Suppressor macrophage treated with lipopolysaccharide for 1 hour (primary cell): ENCODE measurements at regions not wholly inside any gene's neighbourhood (a gene's known extent, or its start where the extent isn't known, plus 50 kb on each side); places are given as distances from the start of the nearest gene placed in this dataset.

Experiments used
- DNase-seq, 3 donors: peaks; one replicate each; pipeline ENCODE4 v3.0.0-alpha.2; 2020 to 2022

DNA sequence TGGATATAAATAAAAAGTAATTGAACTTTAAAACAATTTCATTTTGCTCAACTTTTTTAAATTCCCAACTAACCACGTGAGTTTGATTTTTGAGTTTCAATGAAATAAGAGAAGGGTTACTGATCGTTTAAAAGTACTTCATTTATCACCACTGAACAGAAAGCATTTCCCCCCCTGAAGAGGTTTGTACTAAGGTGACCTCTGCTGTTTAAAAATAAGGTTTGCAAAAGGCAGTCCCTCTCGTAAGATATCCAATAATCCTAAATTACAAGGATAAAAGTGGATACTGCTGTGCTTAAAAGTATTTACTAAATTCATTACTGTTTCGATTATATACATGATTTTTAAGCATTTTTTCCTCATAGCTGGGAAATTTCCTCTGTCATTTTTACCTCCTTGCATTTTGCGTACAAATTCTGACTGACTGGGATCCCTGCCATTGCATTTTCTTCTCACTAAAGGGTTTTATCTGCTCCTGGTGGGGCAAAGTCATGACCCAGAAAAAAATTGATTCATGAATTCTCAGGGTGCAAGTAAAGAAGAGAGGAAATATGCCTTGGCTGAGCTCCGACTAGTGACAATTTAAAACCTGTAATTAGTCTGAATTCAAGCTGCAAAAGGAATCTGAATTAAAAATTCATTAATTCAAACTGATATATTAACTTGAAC lies 463.8 kb downstream of the PRKD1 start:
- no peak for DNase-seq

DNA sequence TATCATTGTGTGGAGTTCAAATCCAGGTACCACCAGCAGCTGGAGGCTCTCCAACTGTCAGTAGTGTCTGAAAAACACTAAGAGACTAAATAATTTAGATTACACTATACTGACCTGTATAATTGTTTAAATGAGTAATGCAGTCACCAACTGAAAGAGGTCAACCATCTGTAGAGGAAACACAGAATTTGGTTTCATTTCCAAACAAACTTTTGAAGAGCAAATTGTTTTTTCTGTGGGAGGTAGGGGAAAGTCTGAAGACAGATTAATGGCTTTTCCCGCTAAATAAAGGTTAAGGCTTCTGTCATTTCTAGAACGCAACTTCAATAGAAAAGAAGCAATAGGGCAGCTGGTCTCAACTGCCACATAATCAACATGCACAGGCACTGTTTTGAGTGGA lies 462.6 kb downstream of the PRKD1 start:
- no peak for DNase-seq

DNA sequence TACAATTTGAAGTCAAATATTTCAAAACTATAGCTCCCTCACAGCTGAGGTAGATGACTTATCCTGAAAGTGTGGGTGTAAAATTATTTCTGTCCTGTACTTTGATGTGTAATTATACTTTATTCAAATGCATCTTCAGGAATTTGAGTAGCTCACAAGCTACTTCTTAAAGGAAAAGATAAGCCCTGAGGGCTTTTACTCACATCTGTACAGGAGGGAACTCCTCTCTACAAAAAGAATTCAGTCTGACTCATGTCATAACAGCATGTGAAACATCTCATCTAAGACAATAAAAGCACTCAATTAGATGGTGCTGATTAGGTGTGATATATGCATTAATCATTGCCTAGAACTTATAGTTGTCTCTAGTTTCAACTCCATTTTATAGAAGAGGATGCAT lies 452.0 kb downstream of the PRKD1 start:
- no peak for DNase-seq

DNA sequence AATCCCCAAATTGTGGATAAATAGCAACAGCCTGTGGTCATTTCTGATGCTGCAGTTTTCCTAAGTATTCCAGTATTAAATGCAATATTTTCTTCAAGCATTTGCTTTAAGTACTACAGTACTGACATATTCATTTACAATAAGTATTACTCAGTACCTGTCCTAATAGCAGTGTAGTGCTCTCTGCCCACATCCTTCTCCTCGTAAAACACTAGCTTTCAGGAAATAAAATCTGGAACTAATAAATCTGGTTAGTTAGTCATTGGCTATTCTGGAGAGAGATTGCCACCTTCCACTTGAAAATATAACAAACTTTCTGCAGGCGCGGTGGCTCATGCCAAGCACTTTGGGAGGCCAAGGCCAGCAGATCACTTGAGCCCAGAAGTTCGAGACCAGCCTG lies 441.5 kb downstream of the PRKD1 start:
- DNase-seq: no peak

DNA sequence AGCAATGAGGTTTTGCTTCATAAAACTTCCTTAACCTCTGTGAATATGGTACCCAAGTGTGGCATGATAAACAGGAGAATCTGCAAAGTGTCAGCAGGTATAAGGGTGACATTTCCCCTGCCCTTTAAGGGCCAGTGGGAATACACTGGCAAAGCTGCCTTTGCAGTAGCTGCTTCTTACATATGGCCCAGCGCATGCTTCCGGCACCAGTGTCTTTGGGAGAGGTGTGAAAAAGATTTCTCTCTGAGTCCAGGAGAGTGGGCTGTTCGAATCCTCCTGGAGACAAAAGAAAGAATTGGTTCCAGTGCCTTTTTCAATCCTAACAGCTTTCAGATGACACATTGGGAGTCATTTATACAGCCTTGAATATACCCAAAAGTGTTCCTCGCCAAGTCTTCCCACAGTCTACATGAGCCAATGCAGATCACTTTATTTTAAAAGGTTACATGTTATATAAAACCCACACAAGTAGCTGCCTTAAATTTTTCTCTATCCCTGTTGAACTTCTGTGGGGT lies 437.7 kb downstream of the PRKD1 start:
- no peak for DNase-seq

DNA sequence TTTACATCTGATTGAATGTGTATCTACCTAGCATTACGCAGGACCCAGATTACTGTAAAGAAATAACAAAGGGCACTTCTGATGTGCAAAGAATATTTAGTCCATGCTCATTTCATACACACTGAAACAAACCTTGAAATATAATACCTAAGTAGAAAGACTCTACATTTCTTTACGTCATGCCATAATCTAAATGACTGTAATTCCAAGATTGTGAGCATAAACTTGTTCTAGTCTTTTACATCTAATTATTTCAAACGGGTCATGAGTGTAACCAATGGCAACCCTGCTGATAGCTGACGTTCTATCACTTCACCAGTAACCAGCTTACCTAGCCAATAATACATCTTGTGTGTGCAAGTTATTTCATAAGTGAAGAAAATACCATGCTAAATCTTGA lies 433.8 kb downstream of the PRKD1 start:
- no peak for DNase-seq

DNA sequence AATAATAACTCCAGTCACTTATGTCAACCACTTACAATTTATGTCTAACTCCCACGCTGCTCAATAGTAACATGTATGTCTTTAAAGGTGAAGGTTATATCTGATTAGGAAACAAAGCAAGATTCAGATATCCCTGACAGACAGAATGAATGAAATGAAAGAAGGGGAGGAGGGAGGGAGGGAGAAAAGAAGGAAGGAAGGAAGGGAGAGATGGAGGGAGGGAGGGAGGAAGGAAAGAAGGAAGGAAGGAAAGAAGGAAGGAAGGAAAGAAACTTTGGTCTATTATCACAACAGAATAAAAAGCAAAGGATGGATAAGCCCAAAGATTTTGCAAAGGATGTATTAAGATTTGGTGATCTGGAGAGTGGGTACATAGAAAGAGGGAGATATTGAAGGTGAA lies 433.3 kb downstream of the PRKD1 start:
- no peak for DNase-seq

DNA sequence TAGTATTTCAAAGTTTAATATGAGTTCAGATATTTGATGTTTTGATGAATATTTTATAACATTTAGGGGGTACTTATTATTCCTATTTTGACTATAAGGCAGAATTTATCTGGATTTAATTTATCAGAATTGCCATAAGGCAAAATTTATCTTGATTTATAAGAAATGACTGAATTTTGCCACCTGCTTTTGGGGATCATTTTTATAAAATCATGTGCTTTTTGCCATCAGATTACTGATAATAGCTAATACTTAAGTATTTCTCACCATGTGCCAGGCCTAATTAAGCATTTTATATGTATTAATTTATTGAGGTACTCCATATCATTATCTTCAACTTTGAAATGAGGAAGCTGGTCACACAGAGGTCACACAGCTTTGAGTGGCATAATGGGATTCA lies 423.7 kb downstream of the PRKD1 start:
- no peak for DNase-seq

DNA sequence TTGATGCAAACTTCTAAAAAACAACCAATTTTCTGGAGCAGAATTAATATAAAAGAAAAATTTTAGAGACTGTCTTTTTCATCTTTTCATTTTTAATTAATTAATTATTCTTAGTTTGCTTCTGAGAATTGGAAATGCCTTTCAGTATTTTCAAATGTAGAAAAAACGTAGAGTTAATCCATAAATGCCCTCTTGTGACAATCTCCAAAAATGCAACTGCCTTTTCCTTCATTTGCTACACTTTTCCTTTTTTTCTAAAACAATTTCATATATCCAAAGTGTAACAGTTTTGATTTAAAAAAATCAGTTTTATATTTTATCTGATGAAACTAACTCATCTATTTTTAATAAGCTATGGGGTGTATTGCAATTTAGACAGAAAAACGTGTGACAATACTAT lies 409.3 kb downstream of the PRKD1 start:
- DNase-seq: no peak

DNA sequence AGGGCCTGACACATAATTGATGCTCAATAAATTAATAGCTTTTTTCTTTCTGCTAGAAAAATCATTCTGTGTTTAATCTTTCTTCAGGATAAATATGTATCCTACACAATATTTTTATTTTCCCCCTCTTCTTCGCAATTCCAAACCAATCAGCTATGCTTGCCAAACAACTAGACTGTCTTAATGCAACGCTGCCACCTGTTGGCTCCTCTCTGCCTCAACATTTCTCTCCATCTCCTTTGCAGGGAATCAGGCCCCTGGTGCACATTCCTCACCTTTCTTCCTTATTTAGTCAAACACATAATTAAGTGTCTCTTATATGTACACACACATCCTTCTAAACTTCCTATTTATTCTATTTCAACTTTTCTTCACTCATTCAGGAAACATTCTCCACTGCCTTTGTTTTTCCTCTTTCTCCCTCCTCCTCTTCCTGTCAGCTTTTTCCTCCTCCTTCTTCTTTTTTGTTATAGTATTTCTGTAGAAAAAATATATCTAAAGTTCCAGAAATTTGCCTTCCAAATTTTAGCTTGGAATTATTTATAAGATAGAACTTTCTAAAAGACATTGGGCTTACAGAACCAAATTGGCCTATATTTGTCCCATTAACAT lies 406.0 kb downstream of the PRKD1 start:
- no peak for DNase-seq
